ENCODE measurements at regions not wholly inside any gene's neighbourhood (a gene's known extent, or its start where the extent isn't known, plus 50 kb on each side); places are given as distances from the start of the nearest gene placed in this dataset.

GRCh38 chr20:59495894-59496510 lies 108.3 kb upstream of the PHACTR3 start:
- DNase-seq (ENCODE audit: low spot score), result peak; percentile 70

DNA sequence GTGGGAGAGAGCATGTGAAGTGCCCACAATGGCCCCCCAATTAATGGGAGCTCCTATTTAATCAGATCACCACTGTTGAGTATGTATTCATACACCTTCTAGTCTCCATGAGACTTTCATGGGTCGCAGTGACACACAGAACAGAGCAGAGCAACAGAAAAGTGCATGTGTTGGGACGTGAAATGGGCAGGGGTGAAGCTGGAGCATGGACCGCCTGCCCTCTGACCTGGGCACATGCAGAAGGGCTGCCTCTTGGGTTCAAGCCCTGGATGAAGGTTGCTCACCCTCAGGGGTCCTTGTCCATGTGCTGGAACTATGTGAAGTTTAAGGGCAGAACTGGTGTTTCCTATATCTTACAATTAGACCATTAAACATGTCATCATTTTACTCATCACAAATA lies 106.0 kb upstream of the PHACTR3 start:
- no peak for DNase-seq (ENCODE audit: low spot score)

DNA sequence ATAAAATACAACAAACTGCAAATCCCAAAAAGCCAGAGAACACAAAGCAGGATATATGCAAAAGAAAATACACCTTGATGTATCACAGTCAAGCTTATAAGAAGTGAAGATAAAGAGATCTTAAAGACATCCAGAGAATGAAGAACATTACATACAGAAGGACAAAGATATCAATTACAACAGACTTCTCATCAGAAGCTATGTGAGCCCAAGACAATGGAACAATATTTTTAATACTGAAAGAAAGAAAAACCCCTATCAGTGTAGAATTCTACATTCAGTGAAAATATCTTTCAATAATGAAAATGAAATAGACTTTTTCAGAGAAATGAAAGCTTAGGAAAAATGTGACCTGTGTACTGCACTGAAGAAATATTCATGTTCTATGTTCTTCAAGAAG lies 104.5 kb upstream of the PHACTR3 start:
- DNase-seq (ENCODE audit: low spot score), result no peak

DNA sequence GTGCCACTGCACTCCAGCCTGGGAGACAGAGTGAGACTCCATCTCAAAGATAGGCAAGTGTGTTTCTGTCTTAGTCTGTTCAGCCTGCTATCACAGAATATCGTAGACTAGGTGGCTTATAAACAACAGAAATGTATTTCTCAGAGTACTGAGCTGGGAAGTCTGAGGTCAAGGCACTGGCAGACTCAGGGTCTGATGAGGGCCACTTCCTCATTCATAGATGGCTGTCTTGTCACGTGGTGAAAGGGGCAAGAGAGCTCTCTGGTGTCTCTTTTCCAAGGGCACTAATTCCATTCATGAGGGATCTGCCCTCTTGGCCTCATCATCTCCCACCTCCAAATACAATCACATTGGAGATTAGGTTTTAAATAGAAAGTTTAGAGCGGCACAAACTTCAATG lies 95.6 kb upstream of the PHACTR3 start:
- no peak for DNase-seq (ENCODE audit: low spot score)

DNA sequence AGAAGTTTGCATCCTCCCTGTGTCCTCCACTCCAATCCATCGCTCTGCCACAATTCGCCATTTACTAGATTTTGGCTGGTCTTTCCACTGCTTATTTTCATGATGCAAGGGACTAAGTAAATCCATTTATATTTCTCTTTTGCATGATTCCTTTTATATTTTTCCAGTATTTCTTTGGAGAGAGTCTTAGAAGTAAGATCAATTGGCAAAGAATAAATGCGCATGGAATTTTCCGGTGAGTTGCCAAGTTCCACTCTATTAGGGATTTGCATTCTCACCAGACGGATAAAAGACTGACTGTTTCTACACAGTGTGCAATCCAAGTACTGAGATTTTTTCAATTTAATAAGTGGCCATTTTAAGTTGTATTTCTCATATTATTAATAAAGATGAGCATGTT lies 91.7 kb upstream of the PHACTR3 start:
- DNase-seq (ENCODE audit: low spot score), result no peak

DNA sequence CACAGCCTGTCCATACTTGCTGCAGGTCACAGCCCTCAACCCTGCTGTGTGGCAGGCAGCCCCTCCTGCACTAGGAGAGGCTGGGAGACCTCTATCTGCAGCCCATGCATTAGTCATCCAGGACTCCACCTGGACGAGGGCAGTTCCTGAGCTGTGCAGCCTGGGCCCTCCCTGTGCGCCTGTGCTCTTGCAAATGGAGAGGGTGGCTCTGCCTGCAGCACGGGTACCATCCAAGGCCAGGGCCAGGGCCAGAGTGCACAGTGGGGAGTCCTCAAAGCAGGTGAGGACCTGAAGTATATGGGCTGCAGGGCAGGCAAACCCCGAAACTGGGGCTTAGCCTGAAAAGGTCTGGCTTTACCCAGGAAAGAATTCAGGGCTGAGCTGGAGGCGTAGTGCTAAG lies 89.8 kb upstream of the PHACTR3 start:
- DNase-seq (ENCODE audit: low spot score), result no peak

DNA sequence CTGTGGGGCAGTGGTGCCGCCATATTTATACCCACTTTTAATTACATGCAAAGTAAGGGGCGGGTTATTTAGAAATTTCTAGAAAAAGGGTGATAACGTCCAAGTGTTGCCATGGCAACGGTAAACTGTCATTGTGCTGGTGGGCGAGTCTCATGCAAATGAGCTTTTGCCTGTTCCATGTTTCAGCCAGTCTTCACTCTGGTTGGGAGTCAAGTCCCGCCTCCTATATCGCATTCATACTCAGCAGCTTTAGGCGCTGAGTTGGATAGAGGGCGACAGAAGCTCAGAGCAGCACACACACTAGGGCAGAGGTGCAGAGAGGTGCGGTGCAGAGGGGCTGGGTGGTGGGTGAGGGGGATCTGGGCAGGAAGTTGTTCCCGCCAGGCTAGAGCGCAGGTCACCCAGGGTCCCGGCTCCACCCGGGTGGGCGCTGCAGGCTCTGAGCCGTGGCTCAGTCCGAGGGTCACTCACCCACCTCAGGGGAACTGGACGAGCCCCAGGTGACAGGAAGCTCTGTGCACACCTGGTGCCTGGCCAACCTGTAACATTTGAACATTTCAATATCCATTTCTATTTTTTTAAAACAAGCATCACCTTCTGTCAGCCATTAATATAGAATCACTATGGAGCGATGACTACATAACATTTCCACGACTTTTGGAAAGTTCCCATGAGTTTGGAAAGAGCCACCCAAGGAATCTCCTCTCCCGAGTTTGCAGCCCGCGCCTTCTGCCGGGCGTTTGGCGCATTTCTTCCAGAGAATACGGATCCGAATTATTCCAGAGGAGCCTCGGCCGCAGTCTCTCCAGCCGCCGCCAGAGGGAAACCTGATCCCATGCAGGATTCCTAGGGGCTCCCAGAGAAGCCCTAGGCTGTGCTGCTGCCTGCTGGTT lies 89.1 kb upstream of the PHACTR3 start:
- DNase-seq (ENCODE audit: low spot score), result peak; percentile 70

DNA sequence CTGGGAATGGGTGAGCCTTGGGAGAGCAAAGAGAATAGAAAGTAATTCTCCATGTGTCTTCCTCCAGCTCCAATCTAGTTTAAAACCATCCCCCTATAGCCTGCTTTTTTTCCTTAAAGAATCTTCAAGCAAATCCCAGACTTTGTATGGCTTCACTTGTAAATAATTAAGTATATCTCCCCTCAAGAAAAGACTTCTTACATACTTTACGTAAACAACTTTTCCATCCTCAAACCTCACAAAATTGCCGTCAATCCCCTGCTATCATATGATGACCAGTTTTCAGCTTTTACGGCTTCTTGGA lies 88.5 kb upstream of the PHACTR3 start:
- no peak for DNase-seq (ENCODE audit: low spot score)

- peak; percentile 68 for DNase-seq (ENCODE audit: low spot score)
Measured at GRCh38 chr20:59518881-59519706, 85.2 kb upstream of the PHACTR3 start.

DNA sequence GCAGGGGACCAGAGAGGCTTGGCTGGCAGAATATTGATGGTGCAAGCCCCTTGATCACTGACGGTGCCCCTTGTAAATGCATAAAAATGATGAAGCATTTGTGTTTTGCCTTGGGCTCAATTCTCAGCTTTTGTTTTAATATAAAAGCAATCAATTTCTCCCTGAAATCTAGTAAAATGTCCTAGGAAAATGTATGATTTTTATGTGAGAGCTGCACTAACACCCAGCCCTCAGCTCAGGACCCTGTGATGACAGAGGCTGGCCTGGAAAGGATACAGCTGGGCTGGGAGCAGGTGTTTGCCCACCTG lies 84.7 kb upstream of the PHACTR3 start:
- DNase-seq (ENCODE audit: low spot score), result no peak

DNA sequence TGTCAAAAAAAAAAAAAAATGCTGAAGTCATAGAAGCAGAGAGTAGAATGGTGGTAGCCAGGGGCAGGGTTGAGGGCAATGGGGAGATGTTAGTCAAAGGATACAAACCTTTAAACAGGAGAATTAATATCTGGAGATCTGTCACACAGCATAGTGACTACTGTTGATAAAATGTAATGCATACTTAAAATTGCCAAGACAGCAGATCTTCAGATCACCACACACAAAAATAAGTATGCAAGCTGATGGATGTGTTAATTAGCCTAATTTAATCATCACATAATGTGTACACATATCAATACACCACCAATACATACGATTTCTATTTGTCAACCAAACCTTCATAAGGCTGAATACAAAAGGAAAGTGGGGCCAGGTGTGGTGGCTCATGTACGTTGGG lies 83.5 kb upstream of the PHACTR3 start:
- DNase-seq (ENCODE audit: low spot score), result no peak

DNA sequence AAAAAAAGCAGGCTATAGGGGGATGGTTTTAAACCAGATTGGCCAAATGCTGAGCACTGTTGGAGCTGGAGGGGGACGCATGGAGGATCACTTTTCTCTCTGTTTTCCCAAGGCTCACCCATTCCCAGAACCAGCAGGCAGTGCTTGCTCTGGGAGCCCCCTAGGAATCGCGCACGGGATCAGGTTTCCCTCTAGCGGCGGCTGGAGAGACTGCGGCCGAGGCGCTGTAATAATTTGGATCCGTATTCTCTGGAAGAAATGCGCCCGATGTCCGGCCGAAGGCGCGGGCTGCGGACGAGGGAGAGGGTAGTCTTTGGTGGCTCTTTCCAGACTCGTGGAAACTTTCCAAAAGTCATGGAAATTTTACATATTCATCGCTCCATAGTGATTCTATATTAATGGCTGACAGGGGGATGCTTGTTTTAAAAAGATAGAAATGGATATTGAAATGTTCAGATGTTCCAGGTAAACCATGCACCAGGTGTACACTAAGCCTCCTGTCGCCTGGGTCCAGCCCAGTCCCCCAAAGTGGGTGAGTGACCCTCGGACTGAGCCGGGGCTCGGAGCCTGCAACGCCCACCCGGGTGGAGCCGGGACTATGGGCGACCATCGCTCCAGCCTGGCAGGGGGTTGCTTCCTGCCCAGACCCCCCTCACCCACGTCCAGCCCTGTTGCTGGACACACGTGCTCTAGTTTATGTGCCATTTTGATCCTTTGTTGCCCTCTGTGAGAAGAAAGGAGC lies 78.7 kb upstream of the PHACTR3 start:
- peak; percentile 47 for DNase-seq (ENCODE audit: low spot score)

DNA sequence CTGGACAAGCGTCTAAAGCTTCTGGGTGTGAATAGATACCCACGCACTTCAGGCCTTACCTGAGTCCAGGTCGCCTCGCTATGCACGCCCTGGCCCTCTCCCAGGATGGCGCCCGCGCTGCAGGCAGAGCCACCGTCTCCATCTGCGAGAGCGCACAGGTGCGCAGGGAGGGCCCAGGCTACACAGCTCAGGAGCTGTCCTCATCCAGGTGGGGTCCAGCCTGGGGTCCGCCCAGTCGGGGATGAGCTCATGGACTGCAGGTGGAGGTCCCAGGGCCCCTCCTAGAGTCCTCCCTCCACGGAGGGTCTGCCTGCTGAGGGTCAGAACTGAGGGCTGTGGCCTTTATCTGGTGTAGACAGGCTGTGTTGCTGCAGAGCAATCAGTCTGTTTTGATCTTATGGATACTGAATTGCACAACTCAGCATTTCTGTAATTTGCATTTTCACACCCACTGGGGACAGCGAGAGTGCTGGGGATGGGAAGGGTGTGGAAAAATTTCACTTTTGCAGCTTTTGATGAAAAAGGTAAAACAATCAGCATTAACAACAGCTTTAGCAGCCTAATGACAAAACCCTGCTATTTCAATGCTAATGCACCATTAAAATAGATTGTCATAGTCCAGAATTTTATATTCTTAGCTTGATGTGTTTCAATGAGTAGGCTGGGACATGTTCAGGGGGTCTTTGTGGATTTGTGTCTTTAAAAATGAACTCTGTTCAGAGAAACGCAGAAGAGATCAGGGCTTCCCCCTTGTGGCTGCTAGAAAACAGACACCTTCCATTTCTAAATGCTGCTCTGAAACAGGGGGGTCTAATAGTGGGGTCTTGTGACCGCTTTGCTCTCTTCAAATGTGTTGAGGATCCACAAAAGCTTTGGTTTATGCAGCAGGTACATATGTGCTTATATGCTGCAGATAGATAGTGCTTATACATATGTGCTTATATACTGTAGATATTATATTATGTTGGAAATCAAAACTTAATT lies 77.8 kb upstream of the PHACTR3 start:
- no peak for DNase-seq (ENCODE audit: low spot score)

DNA sequence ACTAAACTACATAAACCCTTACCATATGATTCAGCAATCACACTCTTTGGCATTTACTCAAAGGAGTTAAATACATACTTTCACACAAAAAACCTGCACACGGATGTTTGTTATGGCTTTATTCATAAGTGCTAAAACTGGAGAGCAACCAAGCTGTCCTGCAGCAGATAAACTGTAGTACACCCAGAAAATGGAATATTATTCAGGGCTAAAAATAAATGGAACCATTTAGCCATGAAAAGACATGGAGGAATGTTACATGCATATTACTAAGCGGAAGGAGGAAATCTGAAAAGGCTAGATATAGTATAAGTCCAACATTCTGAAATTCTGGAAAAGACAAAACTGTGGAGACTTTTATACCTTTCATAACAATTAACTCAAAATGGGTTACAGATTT lies 73.6 kb upstream of the PHACTR3 start:
- DNase-seq (ENCODE audit: low spot score), result no peak

GRCh38 chr20:59537991-59538390 lies 66.3 kb upstream of the PHACTR3 start:
- DNase-seq (ENCODE audit: low spot score), result no peak

- no peak for DNase-seq (ENCODE audit: low spot score)
Measured at GRCh38 chr20:59547596-59547995, 56.7 kb upstream of the PHACTR3 start.
